ENCODE measurements at regions not wholly inside any gene's neighbourhood (a gene's known extent, or its start where the extent isn't known, plus 50 kb on each side); places are given as distances from the start of the nearest gene placed in this dataset.

DNA sequence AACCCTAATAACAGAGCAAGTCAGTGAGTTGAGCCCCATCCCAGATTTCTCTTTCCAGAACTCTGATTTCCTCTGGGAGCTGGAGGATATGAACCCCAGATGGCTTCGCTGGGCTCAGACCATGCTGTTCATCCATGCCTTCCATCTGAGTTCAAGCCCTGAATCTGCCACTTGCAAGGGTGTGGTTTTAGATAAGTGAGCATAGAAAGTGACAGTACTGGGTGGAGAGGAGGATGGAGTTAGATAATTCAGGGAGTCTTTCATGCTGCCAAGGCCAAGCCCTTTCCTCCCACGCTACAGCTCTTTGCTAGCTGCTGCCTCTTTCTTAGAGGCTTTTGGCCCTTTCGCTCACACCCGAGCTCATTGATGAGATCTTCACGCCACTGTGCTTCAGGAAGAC lies 57.2 kb upstream of the MAFB start:
- no peak overlapping the region for H3K4me3 ChIP-seq (ENCODE audit: low read depth, low read length)
- DNase-seq (ENCODE audit: low read depth), result no peak
- TF ChIP-seq, protein P1, sequence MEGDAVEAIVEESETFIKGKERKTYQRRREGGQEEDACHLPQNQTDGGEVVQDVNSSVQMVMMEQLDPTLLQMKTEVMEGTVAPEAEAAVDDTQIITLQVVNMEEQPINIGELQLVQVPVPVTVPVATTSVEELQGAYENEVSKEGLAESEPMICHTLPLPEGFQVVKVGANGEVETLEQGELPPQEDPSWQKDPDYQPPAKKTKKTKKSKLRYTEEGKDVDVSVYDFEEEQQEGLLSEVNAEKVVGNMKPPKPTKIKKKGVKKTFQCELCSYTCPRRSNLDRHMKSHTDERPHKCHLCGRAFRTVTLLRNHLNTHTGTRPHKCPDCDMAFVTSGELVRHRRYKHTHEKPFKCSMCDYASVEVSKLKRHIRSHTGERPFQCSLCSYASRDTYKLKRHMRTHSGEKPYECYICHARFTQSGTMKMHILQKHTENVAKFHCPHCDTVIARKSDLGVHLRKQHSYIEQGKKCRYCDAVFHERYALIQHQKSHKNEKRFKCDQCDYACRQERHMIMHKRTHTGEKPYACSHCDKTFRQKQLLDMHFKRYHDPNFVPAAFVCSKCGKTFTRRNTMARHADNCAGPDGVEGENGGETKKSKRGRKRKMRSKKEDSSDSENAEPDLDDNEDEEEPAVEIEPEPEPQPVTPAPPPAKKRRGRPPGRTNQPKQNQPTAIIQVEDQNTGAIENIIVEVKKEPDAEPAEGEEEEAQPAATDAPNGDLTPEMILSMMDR (IDR thresholded peaks at IDR 0.05; ENCODE audit: low read depth, low read length, missing control alignments), result no peak

DNA sequence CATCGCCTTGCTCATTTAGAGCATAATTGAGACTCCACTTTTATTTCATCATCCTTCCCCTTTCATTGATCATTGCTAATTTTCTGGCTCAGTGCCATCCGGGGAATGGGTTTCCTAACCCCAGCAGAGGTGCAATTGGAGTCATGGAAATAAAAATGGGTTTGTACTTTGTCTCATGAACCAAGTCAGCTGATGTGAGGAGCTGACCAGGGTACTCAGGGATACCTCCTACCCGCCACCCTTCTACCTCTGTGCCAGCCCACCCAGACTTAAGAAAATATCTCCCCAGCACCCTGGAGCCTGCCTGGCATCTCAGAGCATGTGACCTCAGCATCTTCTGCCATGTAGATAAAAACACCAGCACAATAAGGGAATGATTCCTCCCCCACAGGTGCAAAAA lies 59.1 kb upstream of the MAFB start:
- no peak for DNase-seq (ENCODE audit: low read depth)
- TF ChIP-seq, protein P1 (IDR thresholded peaks at IDR 0.05; ENCODE audit: low read depth, low read length, missing control alignments), result no peak
- no peak overlapping the region for H3K4me3 ChIP-seq (ENCODE audit: low read depth, low read length)

DNA sequence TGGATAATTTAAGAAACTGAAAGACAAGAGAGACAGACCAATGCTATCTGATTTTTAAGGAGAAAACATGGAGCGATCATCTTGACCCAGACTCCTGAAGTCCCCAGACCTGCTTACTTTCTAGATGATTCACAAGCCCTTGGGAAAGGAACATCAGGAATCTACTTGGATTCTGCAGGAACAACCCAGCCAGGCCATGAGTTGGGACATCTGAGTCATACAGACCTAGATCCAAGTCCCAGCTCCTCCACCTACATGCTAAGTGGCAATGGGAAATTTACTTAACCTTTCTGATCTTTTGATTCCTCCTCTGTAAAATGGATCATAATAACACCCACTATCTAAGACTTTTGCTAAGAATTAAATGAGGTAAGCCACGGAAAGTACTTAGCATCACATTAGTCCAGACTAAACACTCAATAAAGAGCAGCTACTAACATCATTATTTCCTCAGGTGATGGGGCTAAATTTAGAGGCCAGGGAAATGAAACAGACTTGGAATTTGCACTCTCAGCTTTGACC lies 61.0 kb upstream of the MAFB start:
- DNase-seq (ENCODE audit: low read depth), result no peak
- no peak overlapping the region for H3K4me3 ChIP-seq (ENCODE audit: low read depth, low read length)
- TF ChIP-seq, protein P1 (IDR thresholded peaks at IDR 0.05; ENCODE audit: low read depth, low read length, missing control alignments), result no peak

DNA sequence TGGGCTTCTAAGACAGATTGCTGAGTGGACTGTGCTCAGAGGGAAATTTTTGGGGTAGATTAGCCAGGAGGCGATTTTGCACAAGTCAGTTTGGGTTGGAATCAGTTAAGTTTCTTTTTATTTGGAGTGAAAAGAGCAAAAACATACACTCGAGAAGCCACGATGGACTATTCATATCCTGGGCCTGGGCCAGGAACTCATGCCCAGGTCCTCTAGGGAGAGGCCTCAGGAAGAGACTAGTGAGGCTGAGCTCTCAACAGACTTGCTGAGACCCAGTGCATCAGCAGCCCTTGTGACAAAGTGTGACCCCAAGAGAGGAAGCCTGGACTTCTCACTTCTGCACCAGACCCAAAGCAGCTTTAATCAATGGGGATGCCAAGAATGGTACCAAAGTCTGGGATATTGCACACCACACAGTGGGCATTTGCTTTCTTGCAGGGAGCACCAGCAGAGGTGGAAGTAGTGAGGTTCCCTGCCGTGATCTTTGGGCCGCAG lies 61.6 kb upstream of the MAFB start:
- TF ChIP-seq, protein P1 (IDR thresholded peaks at IDR 0.05; ENCODE audit: low read depth, low read length, missing control alignments), result no peak
- H3K4me3 ChIP-seq (ENCODE audit: low read depth, low read length), result no peak overlapping the region
- DNase-seq (ENCODE audit: low read depth), result no peak

DNA sequence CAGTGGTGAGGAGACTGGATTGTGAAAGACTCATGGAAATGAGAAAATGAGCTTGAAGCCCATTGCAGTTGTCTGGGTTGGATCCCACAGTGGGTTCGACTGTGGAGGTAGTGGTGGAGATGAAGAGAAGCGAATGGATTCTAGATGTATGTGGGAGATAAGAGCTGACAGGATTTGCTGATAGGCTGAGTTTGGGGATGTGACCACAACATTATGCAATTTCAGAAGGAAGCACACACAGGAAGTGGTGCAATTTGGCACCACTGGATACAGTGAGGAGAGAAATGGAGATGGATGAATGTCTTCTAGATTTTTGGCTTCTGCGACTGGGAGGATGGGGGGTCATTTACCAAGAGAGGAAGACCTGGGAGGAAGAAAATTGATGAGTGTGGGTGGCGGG lies 64.4 kb upstream of the MAFB start:
- DNase-seq (ENCODE audit: low read depth), result no peak
- TF ChIP-seq, protein P1 (IDR thresholded peaks at IDR 0.05; ENCODE audit: low read depth, low read length, missing control alignments), result no peak
- H3K4me3 ChIP-seq (ENCODE audit: low read depth, low read length), result no peak overlapping the region

DNA sequence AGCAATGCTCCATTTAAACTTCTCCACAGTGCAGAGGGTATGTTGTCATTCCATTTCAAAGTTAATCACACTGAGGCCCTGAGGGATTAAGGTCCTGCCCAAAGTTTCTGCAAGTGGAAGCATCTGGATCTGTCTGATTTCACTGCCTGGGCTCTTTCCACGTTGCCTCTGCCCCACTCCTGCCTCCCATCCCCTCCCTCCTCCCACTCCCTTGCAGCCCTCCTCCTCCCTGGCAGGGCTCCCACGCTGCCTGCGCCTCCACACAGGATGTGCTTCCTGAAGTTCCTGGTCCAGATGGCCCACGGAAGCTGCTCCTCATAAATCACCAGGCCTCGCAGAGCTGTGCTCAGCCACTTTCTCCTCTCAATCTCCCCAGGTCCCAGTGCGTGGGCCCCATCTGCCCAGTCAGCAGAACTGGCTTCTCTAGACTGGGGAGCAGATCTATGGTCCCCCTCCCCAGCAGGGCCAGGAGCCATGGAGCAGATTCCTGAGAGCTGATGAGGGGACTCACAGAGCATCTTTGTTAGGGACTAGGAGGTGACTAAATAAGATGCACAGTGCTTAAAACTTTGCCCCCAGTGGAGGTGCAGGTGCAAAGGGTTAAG lies 65.4 kb upstream of the MAFB start:
- TF ChIP-seq, protein P1 (IDR thresholded peaks at IDR 0.05; ENCODE audit: low read depth, low read length, missing control alignments), result no peak
- DNase-seq (ENCODE audit: low read depth), result no peak

DNA sequence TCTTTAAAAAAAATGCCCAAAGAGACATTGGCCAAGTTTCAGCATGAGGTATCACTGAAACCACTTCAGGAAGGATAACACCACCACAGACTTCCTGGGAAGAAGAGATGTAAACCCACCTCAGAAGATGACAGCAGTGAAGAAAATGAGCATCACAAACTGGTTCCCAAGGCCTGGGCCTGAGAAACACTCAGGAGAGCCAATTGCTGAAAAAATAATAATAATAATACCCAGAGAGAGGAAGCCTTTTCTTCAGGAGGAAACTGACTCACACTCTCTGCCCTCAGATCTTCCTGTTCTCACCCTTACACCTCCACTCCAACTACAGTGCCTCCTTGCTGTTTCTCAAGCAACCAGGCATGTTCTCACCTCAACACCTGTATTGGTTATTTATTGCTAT lies 68.1 kb upstream of the MAFB start:
- DNase-seq (ENCODE audit: low read depth), result no peak
- TF ChIP-seq, protein P1 (IDR thresholded peaks at IDR 0.05; ENCODE audit: low read depth, low read length, missing control alignments), result no peak
- no peak overlapping the region for H3K4me3 ChIP-seq (ENCODE audit: low read depth, low read length)

More for the DNA sequence above, 65.4 kb upstream of the MAFB start:
- H3K4me3 ChIP-seq (ENCODE audit: low read depth, low read length), result no peak overlapping the region
